Suprapubic skin (tissue), 3 donors: ENCODE measurements at regions not wholly inside any gene's neighbourhood (a gene's known extent, or its start where the extent isn't known, plus 50 kb on each side); places are given as distances from the start of the nearest gene placed in this dataset.

Experiments
- EP300 ChIP-seq: sonication (generic); formaldehyde crosslinking; IDR thresholded peaks from one replicate; pipeline ENCODE4 v1.6.1; 2017; ENCODE audit warnings: antibody characterized with exemption
- POLR2A ChIP-seq, 2 donors: fragments of 450-650 bp; IDR thresholded peaks; one replicate each; pipeline ENCODE4 v1.6.1; 2017; ENCODE audit warnings: antibody characterized with exemption in 2 of 2, mild to moderate bottlenecking in 2 of 2, moderate library complexity in 2 of 2
- TF ChIP-seq, protein P1 (sequence below), 2 donors: fragments of 200-600 bp in 1 of 2; fragments of 450-650 bp in 1 of 2; sonication (generic) in 1 of 2; IDR thresholded peaks; one replicate each; pipeline ENCODE4 v1.5.1; 2016 to 2019; ENCODE audit warnings: antibody characterized with exemption in 2 of 2, mild to moderate bottlenecking in 1 of 2, moderate library complexity in 1 of 2

GRCh38 chr6:92008757-92009502, 1410.4 kb downstream of the EPHA7 start:
- no peak for TF ChIP-seq POLR2A (IDR thresholded peaks at IDR 0.05)
- TF ChIP-seq, protein P1, sequence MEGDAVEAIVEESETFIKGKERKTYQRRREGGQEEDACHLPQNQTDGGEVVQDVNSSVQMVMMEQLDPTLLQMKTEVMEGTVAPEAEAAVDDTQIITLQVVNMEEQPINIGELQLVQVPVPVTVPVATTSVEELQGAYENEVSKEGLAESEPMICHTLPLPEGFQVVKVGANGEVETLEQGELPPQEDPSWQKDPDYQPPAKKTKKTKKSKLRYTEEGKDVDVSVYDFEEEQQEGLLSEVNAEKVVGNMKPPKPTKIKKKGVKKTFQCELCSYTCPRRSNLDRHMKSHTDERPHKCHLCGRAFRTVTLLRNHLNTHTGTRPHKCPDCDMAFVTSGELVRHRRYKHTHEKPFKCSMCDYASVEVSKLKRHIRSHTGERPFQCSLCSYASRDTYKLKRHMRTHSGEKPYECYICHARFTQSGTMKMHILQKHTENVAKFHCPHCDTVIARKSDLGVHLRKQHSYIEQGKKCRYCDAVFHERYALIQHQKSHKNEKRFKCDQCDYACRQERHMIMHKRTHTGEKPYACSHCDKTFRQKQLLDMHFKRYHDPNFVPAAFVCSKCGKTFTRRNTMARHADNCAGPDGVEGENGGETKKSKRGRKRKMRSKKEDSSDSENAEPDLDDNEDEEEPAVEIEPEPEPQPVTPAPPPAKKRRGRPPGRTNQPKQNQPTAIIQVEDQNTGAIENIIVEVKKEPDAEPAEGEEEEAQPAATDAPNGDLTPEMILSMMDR (IDR thresholded peaks at IDR 0.05) = no peak
- TF ChIP-seq EP300 = no peak
